IPS DF 6.9 (cell line): ENCODE measurements at regions not wholly inside any gene's neighbourhood (a gene's known extent, or its start where the extent isn't known, plus 50 kb on each side); places are given as distances from the start of the nearest gene placed in this dataset.

ENCODE experiments used
- DNase-seq: peaks from one replicate; pipeline ENCODE4 v3.0.0-alpha.2; 2013; ENCODE audit warnings: low read depth, low spot score
- H3K27ac ChIP-seq: one replicate; pipeline ENCODE4 v1.5.1; 2013; ENCODE audit warnings: low read length, control low read depth
- H3K27me3 ChIP-seq: 2 replicates; pipeline ENCODE4 v1.6.1; 2013; ENCODE audit warnings: mild to moderate bottlenecking, low read length; ENCODE audit not compliant: control insufficient read depth, insufficient read depth
- H3K36me3 ChIP-seq: 2 replicates; pipeline ENCODE4 v1.6.1; 2013; ENCODE audit warnings: low read length; ENCODE audit not compliant: control insufficient read depth, insufficient read depth
- H3K4me1 ChIP-seq: 2 replicates; pipeline ENCODE4 v1.6.1; 2013; ENCODE audit warnings: low read length; ENCODE audit not compliant: control insufficient read depth, insufficient read depth
- H3K4me3 ChIP-seq: 2 replicates; pipeline ENCODE4 v1.5.1; 2013; ENCODE audit warnings: mild to moderate bottlenecking, low read length
- H3K9me3 ChIP-seq: 2 replicates; pipeline ENCODE4 v1.6.1; 2013; ENCODE audit warnings: low read length, inconsistent platforms; ENCODE audit not compliant: control insufficient read depth, insufficient read depth
- WGBS: extraction: QIAGEN DNeasy Blood & Tissue Kit; methylation state at CpG from one replicate; pipeline ENCODE4 v1.1.7; 2013; ENCODE audit warnings: mixed read lengths, missing lambda C conversion rate; ENCODE audit not compliant: insufficient read length, insufficient coverage; 5-methylcytosine and 5-hydroxymethylcytosine counted together

DNA sequence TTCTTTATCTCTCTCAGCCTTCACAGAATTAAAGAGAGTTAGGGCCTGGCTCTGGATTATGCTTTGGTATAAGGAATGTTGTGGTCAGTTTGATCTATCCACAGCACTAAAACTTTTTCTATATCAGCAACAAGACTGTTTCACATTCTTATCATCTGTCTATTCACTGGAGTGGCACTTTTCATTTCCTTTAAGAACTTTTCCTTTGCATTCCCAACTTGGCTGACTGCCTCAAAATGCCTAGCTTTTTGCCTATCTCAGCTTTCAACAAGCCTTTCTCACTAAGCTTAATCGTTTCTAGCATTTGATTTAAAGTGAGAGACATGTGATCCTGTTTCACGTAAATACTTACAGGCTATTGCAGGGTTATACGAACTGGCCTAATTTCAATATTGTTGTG, 471.8 kb downstream of the GBE1 start:
- H3K4me3 ChIP-seq = no peak overlapping the region
- no peaks in the 10 kb centered on the region for H3K36me3 ChIP-seq
- WGBS = no CpG with 5 or more reads among the region's 3 CpGs
- DNase-seq = no peak
- no peaks in the 10 kb centered on the region for H3K27me3 ChIP-seq
- no peaks in the 10 kb centered on the region for H3K9me3 ChIP-seq
- no peaks in the 10 kb centered on the region for H3K4me1 ChIP-seq
- no peak overlapping the region for H3K27ac ChIP-seq

DNA sequence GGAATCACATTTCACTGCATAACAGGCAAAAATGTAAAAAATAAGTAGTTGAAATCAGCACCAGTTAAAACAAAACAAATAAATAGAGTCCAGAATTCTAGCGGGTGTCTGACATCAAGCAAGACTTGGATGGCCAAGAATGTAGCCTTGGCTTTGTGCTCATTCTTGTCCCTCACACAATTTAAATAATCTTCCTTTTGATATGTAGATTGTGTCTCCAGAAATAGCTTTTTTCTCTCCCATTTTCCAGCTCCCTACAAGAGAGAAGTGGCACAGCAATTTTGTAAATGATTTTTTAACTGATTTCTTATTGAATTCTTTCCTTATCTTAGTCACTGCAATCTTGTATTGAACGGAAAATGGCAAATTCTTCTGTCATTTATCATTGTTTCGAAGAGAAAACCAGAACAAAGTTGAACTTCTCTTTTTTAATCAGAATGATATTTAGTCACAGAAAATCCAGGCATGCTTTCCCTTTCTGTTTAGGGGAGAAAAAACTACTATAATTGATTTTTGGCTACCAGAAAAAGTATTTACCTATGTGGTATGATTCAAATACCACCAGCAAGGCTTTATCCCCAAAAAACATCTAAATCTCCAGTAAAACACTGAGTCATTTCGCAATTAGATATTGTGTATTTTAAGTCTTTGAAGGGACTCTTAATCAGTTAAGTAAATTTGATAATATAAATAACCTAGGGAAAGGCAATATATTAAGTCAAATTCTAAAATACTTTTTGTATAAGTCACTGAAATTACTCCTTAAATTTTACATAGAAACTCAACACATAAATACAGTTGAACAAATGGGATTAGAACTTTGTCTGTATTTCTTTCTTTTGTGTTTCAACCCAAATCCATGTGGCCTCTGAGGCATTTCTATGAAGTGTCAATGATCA, 481.7 kb downstream of the GBE1 start:
- no peaks in the 10 kb centered on the region for H3K36me3 ChIP-seq
- no peaks in the 10 kb centered on the region for H3K27me3 ChIP-seq
- no peak overlapping the region for H3K4me3 ChIP-seq
- DNase-seq = no peak
- H3K27ac ChIP-seq = no peak overlapping the region
- no CpG with 5 or more reads among the region's 4 CpGs for WGBS
- no peaks in the 10 kb centered on the region for H3K4me1 ChIP-seq
- H3K9me3 ChIP-seq = no peaks in the 10 kb centered on the region

DNA sequence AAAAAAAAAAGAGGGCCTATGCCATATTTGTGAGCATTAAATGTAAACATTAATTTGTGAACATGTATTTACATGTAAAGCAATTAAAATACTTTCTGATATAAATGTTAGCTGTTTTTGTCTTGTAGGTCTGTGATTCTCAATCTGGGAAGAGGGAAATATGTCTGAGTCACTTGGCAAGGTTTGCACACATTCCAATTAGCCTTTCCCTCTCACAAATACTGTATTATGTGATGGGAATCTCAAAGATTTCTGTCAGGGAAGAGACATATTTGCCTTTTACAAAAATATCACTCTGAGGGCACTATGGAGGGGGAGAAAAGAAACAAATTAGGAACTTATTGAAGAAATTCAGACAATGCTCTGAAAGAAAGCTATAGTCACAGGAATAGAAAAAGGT, 483.6 kb downstream of the GBE1 start:
- H3K4me1 ChIP-seq = no peaks in the 10 kb centered on the region
- no peaks in the 10 kb centered on the region for H3K27me3 ChIP-seq
- no peaks in the 10 kb centered on the region for H3K9me3 ChIP-seq
- H3K4me3 ChIP-seq = no peak overlapping the region
- no peak for DNase-seq
- H3K27ac ChIP-seq = no peak overlapping the region
- no peaks in the 10 kb centered on the region for H3K36me3 ChIP-seq

DNA sequence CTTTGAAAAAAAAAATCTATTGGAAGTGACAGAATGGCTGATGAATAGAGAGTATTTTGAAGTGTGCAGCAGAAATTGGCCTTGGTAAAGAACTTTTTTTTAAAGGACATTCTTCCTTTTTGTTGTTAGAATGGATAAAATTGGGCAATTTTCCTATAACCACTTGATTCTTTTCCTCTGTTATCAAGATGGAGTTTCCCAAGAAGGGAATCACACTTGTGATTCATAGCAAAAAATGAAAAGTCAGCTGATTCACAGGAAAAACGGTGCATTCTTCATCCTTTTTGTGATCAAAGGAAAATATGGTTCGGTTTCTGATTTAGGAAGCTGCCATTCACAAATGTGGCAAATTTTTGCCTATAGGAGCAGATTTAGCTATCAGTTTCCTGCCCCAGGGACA, 486.8 kb downstream of the GBE1 start:
- H3K36me3 ChIP-seq = no peaks in the 10 kb centered on the region
- no peak overlapping the region for H3K4me3 ChIP-seq
- H3K27me3 ChIP-seq = no peaks in the 10 kb centered on the region
- no peak overlapping the region for H3K27ac ChIP-seq
- H3K9me3 ChIP-seq = no peaks in the 10 kb centered on the region
- H3K4me1 ChIP-seq = no peaks in the 10 kb centered on the region
- no CpG with 5 or more reads among the region's 2 CpGs for WGBS
- DNase-seq = no peak

DNA sequence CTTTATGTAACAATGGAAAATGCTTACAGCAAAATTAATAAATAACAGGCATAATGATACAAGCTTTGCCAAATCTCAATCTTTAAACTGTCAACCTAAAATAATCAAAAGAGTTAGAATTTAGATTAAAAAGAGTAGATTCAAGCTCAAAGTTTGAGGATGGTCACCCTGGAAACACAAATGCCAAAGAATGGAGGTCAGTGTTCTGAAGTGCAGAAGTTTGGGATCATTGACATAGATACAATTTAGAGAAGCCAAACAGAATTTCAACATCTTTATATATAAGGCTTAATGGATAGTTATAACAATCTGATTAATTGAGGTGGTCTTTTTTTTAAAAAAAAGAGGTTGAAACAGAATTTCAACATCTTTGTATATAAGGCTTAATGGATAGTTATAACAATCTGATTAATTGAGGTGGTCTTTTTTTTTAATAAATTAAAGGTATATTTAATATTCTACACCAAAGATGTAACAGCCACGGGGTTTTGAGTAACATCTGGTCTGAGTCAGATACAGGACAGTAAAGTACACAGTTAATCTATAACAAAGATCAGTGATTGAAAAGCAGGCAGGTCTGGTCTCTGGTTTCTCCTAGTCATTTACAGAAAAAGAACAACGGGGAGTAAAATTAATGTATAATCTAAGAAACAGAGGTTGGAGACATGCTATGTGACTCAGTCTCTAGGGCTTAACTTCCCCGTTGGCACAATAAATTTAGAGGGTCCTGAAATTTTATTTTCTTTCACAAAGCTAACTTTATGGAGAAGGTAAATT, 490.7 kb downstream of the GBE1 start:
- no peak overlapping the region for H3K27ac ChIP-seq
- no CpG with 5 or more reads among the region's 3 CpGs for WGBS
- H3K36me3 ChIP-seq = no peaks in the 10 kb centered on the region
- no peaks in the 10 kb centered on the region for H3K9me3 ChIP-seq
- no peaks in the 10 kb centered on the region for H3K4me1 ChIP-seq
- H3K4me3 ChIP-seq = no peak overlapping the region
- no peaks in the 10 kb centered on the region for H3K27me3 ChIP-seq
- no peak for DNase-seq

DNA sequence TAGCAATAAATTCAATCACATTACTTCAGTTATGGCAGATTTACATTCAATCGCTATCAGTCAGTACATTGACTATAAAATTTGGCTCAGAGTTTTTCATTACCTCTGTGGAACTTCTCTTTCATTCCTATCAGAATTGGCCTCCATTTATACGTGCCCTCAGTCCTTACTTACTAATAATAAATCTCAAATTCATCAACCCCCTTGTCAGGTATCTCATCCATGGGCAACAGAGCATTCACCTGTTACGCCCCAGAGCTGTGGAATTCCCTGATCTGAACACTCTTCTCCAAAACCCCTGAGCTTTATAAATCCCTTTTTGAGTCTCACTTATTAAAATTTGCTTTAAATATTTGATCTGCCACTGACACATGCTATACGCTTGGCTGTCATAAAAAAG, 492.9 kb downstream of the GBE1 start:
- DNase-seq = no peak
- 100% methylated on average over 1 of the region's 4 CpGs for WGBS
- H3K27me3 ChIP-seq = no peaks in the 10 kb centered on the region

DNA sequence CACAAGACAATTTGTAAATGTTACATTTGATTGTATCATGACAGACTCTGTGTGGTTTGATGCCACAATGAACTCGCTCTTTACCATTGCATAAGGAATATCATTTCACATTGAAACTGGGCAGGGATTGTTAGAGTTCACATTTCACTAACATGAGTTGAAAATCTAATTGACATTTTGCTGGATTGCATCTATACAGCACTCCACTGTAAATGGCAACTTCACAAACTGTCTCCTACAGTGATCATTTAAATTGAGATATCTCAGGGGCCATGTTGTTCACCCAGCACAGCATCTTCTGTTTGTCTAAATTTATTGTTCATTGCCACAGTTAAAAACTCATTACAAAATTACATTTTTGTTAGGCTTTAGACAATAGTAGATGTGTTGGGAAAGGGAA, 499.4 kb downstream of the GBE1 start:
- WGBS = no CpG with 5 or more reads among the region's 1 CpG
- Histone ChIP-seq H3K4me3 (no peak overlapping the region), H3K4me1 (no peaks in the 10 kb centered on the region), H3K27ac (no peak overlapping the region), H3K27me3 (no peaks in the 10 kb centered on the region), H3K36me3 (no peaks in the 10 kb centered on the region), H3K9me3 (no peaks in the 10 kb centered on the region)
- DNase-seq = no peak

More for the DNA sequence above, 492.9 kb downstream of the GBE1 start:
- no peaks in the 10 kb centered on the region for H3K9me3 ChIP-seq
- H3K4me3 ChIP-seq = no peak overlapping the region
- H3K36me3 ChIP-seq = no peaks in the 10 kb centered on the region
- no peaks in the 10 kb centered on the region for H3K4me1 ChIP-seq
- no peak overlapping the region for H3K27ac ChIP-seq

DNA sequence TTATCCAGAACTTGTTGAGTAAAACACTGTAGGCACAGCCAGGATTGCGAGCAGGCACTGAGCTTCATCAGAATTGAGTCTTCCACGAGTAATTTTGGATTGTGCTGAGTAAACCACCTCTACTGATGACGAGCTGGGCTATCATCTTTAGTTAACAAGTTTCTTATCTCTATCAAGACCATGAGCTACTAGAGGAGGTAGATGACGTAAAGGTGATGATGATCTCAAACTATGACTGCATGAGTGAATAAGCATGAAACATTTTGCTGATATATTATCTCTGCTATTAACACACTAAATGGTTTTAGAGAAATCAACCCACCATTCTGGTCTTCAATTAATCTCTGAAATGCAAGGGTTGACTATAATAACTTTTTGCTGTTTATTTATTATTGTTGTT, 506.0 kb downstream of the GBE1 start:
- Histone ChIP-seq H3K4me1 (no peaks in the 10 kb centered on the region), H3K27me3 (no peaks in the 10 kb centered on the region), H3K9me3 (no peaks in the 10 kb centered on the region), H3K27ac (no peak overlapping the region), H3K36me3 (no peaks in the 10 kb centered on the region), H3K4me3 (no peak overlapping the region)
- no peak for DNase-seq
- no CpG with 5 or more reads among the region's 4 CpGs for WGBS

DNA sequence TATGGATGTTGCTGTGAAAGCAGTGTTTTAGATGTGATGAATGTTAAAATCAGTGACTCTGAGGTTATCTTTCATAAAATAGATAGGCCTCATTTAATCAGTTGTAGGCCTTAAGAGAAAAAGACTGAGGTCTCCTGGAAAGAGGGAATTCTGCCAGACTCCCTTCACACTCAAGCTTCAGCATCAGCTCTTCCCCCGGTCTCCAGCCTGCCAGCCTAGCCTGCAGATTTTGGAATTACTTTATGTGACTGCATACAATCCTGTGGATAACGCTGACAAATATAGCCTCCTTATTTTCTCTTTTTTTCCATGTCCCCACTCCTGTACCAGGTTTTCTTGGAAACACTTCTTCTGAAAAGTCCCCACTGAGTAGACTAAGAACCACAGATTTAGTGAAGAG, 510.3 kb downstream of the GBE1 start:
- Histone ChIP-seq H3K36me3 (no peaks in the 10 kb centered on the region), H3K27me3 (no peaks in the 10 kb centered on the region), H3K9me3 (no peaks in the 10 kb centered on the region), H3K4me1 (peaks cover 1% of the 10 kb centered on the region; the same call in 1 of the 2 replicates), H3K27ac (no peak overlapping the region), H3K4me3 (no peak overlapping the region)
- WGBS = no CpG with 5 or more reads among the region's 2 CpGs
- no peak for DNase-seq

DNA sequence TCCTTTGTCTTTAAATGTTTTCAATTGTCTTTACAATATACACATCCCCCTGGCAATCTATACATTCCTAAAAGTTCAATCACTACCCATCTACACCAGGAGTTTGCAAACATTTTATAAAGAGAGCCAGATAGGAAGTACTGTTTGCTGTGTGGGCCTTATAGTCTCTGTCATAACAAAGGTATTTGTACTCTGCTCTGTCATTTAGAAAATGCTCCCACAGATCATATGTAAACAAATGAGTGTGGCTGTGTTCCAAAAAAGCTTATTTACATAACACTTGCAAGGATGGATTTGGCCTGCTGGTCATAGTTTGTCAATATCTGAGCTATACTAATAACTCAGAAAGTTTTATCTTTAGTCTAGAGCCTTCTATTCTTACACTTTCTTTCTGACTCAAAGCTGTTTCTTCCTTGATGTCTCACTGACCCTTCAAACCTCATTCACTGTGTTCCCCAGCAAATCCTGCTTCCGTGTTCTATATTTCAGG, 511.9 kb downstream of the GBE1 start:
- H3K4me1 ChIP-seq = peaks cover 1% of the 10 kb centered on the region; the same call in 1 of the 2 replicates
- no peak for DNase-seq
- no peak overlapping the region for H3K27ac ChIP-seq
- H3K36me3 ChIP-seq = no peaks in the 10 kb centered on the region
- WGBS = no CpG with 5 or more reads among the region's 1 CpG
- H3K4me3 ChIP-seq = no peak overlapping the region
- no peaks in the 10 kb centered on the region for H3K27me3 ChIP-seq
- H3K9me3 ChIP-seq = no peaks in the 10 kb centered on the region
